NCI-H748 (cell line): ENCODE measurements at regions not wholly inside any gene's neighbourhood (a gene's known extent, or its start where the extent isn't known, plus 50 kb on each side); places are given as distances from the start of the nearest gene placed in this dataset.
"Not testable (repeated sequence)": the region's sequence is repeated elsewhere in the genome, so short reads cannot be mapped to it uniquely, and the experiment has no call there.

Source experiments
- DNase-seq: peaks from one replicate; lab custom pipeline; 2025; ENCODE audit not compliant: unreplicated experiment; lab: John Stamatoyannopoulos, UW

GRCh38 chr1:25134307-25134706 is 98.0 kb downstream of the SYF2 start:
- DNase-seq = no peak

GRCh38 chr1:25131794-25132193 is 100.5 kb downstream of the SYF2 start:
- DNase-seq = no peak

GRCh38 chr1:25130895-25131294 is 101.4 kb downstream of the SYF2 start:
- no peak for DNase-seq

GRCh38 chr1:25129380-25129779 is 102.9 kb downstream of the SYF2 start:
- no peak for DNase-seq

- no peak for DNase-seq
These were observed 104.1 kb downstream of the SYF2 start for GRCh38 chr1:25128121-25128621.

GRCh38 chr1:25126562-25126961 is 105.7 kb downstream of the SYF2 start:
- no peak for DNase-seq

- DNase-seq = no peak
These were observed 108.8 kb downstream of the SYF2 start for GRCh38 chr1:25123551-25123950.

- DNase-seq = no peak
These were observed 109.6 kb downstream of the SYF2 start for GRCh38 chr1:25122747-25123146.

GRCh38 chr1:25120281-25120680 is 112.0 kb downstream of the SYF2 start:
- DNase-seq = no peak

- no peak for DNase-seq
These were observed 113.8 kb downstream of the SYF2 start for GRCh38 chr1:25118546-25118945.

GRCh38 chr1:25117233-25117823 is 115.0 kb downstream of the SYF2 start:
- peak; percentile 29 for DNase-seq

- no peak for DNase-seq
These were observed 115.5 kb downstream of the SYF2 start for GRCh38 chr1:25116832-25117231.

GRCh38 chr1:25116117-25116516 is 116.2 kb downstream of the SYF2 start:
- not testable (repeated sequence) for DNase-seq

GRCh38 chr1:25113731-25114130 is 118.6 kb downstream of the SYF2 start:
- DNase-seq = no peak

GRCh38 chr1:25113086-25113485 is 119.2 kb downstream of the SYF2 start:
- no peak for DNase-seq

GRCh38 chr1:25112400-25112799 is 119.9 kb downstream of the SYF2 start:
- no peak for DNase-seq

- DNase-seq = no peak
These were observed 120.6 kb downstream of the SYF2 start for GRCh38 chr1:25111706-25112105.

GRCh38 chr1:25110485-25110884 is 121.8 kb downstream of the SYF2 start:
- DNase-seq = no peak

- DNase-seq = no peak
These were observed 122.3 kb downstream of the SYF2 start for GRCh38 chr1:25110036-25110435.

GRCh38 chr1:25109531-25109951 is 122.8 kb downstream of the SYF2 start:
- DNase-seq = no peak

GRCh38 chr1:25107643-25108010 is 124.7 kb downstream of the SYF2 start:
- DNase-seq = no peak

- DNase-seq = no peak
These were observed 125.2 kb downstream of the SYF2 start for GRCh38 chr1:25106976-25107642.

- no peak for DNase-seq
These were observed 126.0 kb downstream of the SYF2 start for GRCh38 chr1:25106352-25106751.
